ENCODE measurements at regions not wholly inside any gene's neighbourhood (a gene's known extent, or its start where the extent isn't known, plus 50 kb on each side); places are given as distances from the start of the nearest gene placed in this dataset.

GRCh38 chr18:72651033-72651432, 106.9 kb upstream of the CBLN2 start:
- TF ChIP-seq, protein P1, sequence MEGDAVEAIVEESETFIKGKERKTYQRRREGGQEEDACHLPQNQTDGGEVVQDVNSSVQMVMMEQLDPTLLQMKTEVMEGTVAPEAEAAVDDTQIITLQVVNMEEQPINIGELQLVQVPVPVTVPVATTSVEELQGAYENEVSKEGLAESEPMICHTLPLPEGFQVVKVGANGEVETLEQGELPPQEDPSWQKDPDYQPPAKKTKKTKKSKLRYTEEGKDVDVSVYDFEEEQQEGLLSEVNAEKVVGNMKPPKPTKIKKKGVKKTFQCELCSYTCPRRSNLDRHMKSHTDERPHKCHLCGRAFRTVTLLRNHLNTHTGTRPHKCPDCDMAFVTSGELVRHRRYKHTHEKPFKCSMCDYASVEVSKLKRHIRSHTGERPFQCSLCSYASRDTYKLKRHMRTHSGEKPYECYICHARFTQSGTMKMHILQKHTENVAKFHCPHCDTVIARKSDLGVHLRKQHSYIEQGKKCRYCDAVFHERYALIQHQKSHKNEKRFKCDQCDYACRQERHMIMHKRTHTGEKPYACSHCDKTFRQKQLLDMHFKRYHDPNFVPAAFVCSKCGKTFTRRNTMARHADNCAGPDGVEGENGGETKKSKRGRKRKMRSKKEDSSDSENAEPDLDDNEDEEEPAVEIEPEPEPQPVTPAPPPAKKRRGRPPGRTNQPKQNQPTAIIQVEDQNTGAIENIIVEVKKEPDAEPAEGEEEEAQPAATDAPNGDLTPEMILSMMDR (IDR thresholded peaks at IDR 0.05): no peak
- no peak for TF ChIP-seq ZFX (IDR thresholded peaks at IDR 0.05; ENCODE audit: borderline replicate concordance)
